K562 (cell line): ENCODE measurements at regions not wholly inside any gene's neighbourhood (a gene's known extent, or its start where the extent isn't known, plus 50 kb on each side); places are given as distances from the start of the nearest gene placed in this dataset.

Experiments used
- PBX2 ChIP-seq, 2 experiments: IDR thresholded peaks in 1 of 2; conservative IDR thresholded peaks in 1 of 2; 2 replicates each; pipeline ENCODE4 v1.6.1; 2016; ENCODE audit warnings: low read depth in 2 of 2, mild to moderate bottlenecking in 1 of 2, missing compliant biosample characterization in 1 of 2, missing genetic modification characterization in 1 of 2, moderate library complexity in 1 of 2
- ZBTB33 ChIP-seq: sonication (generic); formaldehyde crosslinking; IDR thresholded peaks from 2 replicates; pipeline ENCODE4 v1.8.1; 2023; ENCODE audit warnings: mild to moderate bottlenecking, missing genetic modification reagents

- no peak for TF ChIP-seq ZBTB33 (CRISPR knock-in tag)
- TF ChIP-seq PBX2 (CRISPR knock-in tag; IDR thresholded peaks at IDR 0.05; ENCODE audit: low read depth) = no peak
- TF ChIP-seq PBX2 (tag; conservative IDR thresholded peaks at IDR 0.05; ENCODE audit: low read depth) = no peak
Observed at GRCh38 chr6:113352831-113353230, 504.3 kb upstream of the MARCKS start.
